Trophoblast cell (in vitro differentiated cells and primary cell): ENCODE measurements at regions not wholly inside any gene's neighbourhood (a gene's known extent, or its start where the extent isn't known, plus 50 kb on each side); places are given as distances from the start of the nearest gene placed in this dataset.

ENCODE experiments used
- DNase-seq, 2 donors: peaks; one replicate each; pipeline ENCODE4 v3.0.0-alpha.2; 2016
- H2AFZ ChIP-seq: 2 replicates; pipeline ENCODE4 v1.6.1; 2013; ENCODE audit warnings: low read length, moderate library complexity, mild to moderate bottlenecking; ENCODE audit not compliant: insufficient read depth, poor library complexity
- H2AK5ac ChIP-seq: 2 replicates; pipeline ENCODE4 v1.6.1; 2013; ENCODE audit warnings: mild to moderate bottlenecking, low read length
- H2BK120ac ChIP-seq: 2 replicates; pipeline ENCODE4 v1.6.1; 2013; ENCODE audit warnings: low read length, mild to moderate bottlenecking, moderate library complexity; ENCODE audit not compliant: insufficient read depth, poor library complexity
- H2BK12ac ChIP-seq: 2 replicates; pipeline ENCODE4 v1.6.1; 2013; ENCODE audit warnings: mild to moderate bottlenecking, low read length, moderate library complexity
- H2BK5ac ChIP-seq: 2 replicates; pipeline ENCODE4 v1.6.1; 2013; ENCODE audit warnings: low read length, low read depth, moderate library complexity, mild to moderate bottlenecking; ENCODE audit not compliant: poor library complexity
- H3K14ac ChIP-seq: 2 replicates; pipeline ENCODE4 v1.6.1; 2013; ENCODE audit warnings: mild to moderate bottlenecking, low read length
- H3K18ac ChIP-seq: 2 replicates; pipeline ENCODE4 v1.6.1; 2013; ENCODE audit warnings: mild to moderate bottlenecking, low read length
- H3K23ac ChIP-seq: 2 replicates; pipeline ENCODE4 v1.6.1; 2013; ENCODE audit warnings: low read length
- H3K27ac ChIP-seq: 2 replicates; pipeline ENCODE4 v1.5.1; 2013; ENCODE audit warnings: low read depth, mild to moderate bottlenecking, inconsistent platforms, low read length, moderate library complexity
- H3K27me3 ChIP-seq: 2 replicates; pipeline ENCODE4 v1.6.1; 2013; ENCODE audit warnings: inconsistent platforms, mild to moderate bottlenecking, low read length, moderate library complexity; ENCODE audit not compliant: insufficient read depth
- H3K36me3 ChIP-seq, 2 experiments: 1 replicate in 1 of 2; 2 replicates in 1 of 2; pipeline ENCODE4 v1.6.1; 2013; ENCODE audit warnings: low read length in 2 of 2, mild to moderate bottlenecking in 2 of 2, moderate library complexity in 1 of 2; ENCODE audit not compliant: insufficient read depth in 2 of 2, control insufficient read depth in 1 of 2
- H3K4ac ChIP-seq: 2 replicates; pipeline ENCODE4 v1.6.1; 2013; ENCODE audit warnings: low read depth, mild to moderate bottlenecking, low read length, moderate library complexity
- H3K4me1 ChIP-seq, 2 experiments: 1 replicate in 1 of 2; 2 replicates in 1 of 2; pipeline ENCODE4 v1.6.1; 2013; ENCODE audit warnings: low read length in 2 of 2, mild to moderate bottlenecking in 2 of 2, moderate library complexity in 1 of 2; ENCODE audit not compliant: insufficient read depth in 2 of 2, control insufficient read depth in 1 of 2
- H3K4me2 ChIP-seq: 2 replicates; pipeline ENCODE4 v1.6.1; 2013; ENCODE audit warnings: inconsistent platforms, mild to moderate bottlenecking, low read length, moderate library complexity
- H3K4me3 ChIP-seq: 2 replicates; pipeline ENCODE4 v1.5.1; 2013; ENCODE audit warnings: mild to moderate bottlenecking, low read depth, low read length, inconsistent platforms
- H3K79me1 ChIP-seq: one replicate; pipeline ENCODE4 v1.6.1; 2013; ENCODE audit warnings: low read length
- H3K79me2 ChIP-seq: 2 replicates; pipeline ENCODE4 v1.6.1; 2013; ENCODE audit warnings: low read length, mild to moderate bottlenecking; ENCODE audit not compliant: control insufficient read depth, insufficient read depth, poor library complexity
- H3K9ac ChIP-seq: 2 replicates; pipeline ENCODE4 v1.6.1; 2013; ENCODE audit warnings: mild to moderate bottlenecking, low read length
- H3K9me3 ChIP-seq: 2 replicates; pipeline ENCODE4 v1.6.1; 2013; ENCODE audit warnings: low read depth, mild to moderate bottlenecking, control low read depth, inconsistent platforms, low read length; ENCODE audit not compliant: insufficient read depth
- H4K12ac ChIP-seq: 2 replicates; pipeline ENCODE4 v1.6.1; 2013; ENCODE audit warnings: low read depth, mild to moderate bottlenecking, low read length, moderate library complexity
- H4K8ac ChIP-seq: 2 replicates; pipeline ENCODE4 v1.6.1; 2013; ENCODE audit warnings: low read depth, mild to moderate bottlenecking, low read length, moderate library complexity
- H4K91ac ChIP-seq: one replicate; pipeline ENCODE4 v1.6.1; 2013; ENCODE audit warnings: low read depth, mild to moderate bottlenecking, low read length, moderate library complexity
- WGBS: extraction: QIAGEN DNeasy Blood & Tissue Kit; methylation state at CpG from one replicate; pipeline ENCODE4 v1.1.7; 2013; ENCODE audit warnings: missing lambda C conversion rate; ENCODE audit not compliant: insufficient read length, insufficient coverage; ENCODE audit errors: extremely low coverage; 5-methylcytosine and 5-hydroxymethylcytosine counted together

- Histone ChIP-seq H3K18ac (no peak overlapping the region), H2BK12ac (no peak overlapping the region), H2BK120ac (no peak overlapping the region), H3K4me1 (peaks cover 0 to 4% of the 10 kb centered on the region in 2 experiments), H3K14ac (no peak overlapping the region), H4K12ac (no peak overlapping the region), H3K27me3 (no peaks in the 10 kb centered on the region), H3K23ac (no peak overlapping the region), H3K4me3 (no peak overlapping the region), H2AFZ (no peak overlapping the region), H3K9me3 (no peaks in the 10 kb centered on the region), H3K36me3 (no peaks in the 10 kb centered on the region), H3K79me2 (no peaks in the 10 kb centered on the region), H3K27ac (no peak overlapping the region), H3K9ac (no peak overlapping the region), H2AK5ac (no peak overlapping the region), H4K91ac (no peak overlapping the region), H3K4me2 (no peak overlapping the region), H2BK5ac (no peak overlapping the region), H4K8ac (no peak overlapping the region), H3K79me1 (no peaks in the 10 kb centered on the region), H3K4ac (no peak overlapping the region)
- WGBS, result no CpG with 5 or more reads among the region's 5 CpGs
- no peak for DNase-seq
Measured at GRCh38 chr12:126897778-126898177, 1369.2 kb upstream of the TMEM132C start.

- no peaks in the 10 kb centered on the region for H3K79me1 ChIP-seq
- no peak overlapping the region for H4K91ac ChIP-seq
- no peak overlapping the region for H2BK12ac ChIP-seq
- H3K4me3 ChIP-seq, result no peak overlapping the region
- no peak overlapping the region for H3K14ac ChIP-seq
- no peak overlapping the region for H2BK5ac ChIP-seq
- H3K9me3 ChIP-seq, result no peaks in the 10 kb centered on the region
- no peak overlapping the region for H3K27ac ChIP-seq
- no peak overlapping the region for H2BK120ac ChIP-seq
- H3K4ac ChIP-seq, result no peak overlapping the region
- no peak overlapping the region for H4K8ac ChIP-seq
- no peak overlapping the region for H3K9ac ChIP-seq
- H4K12ac ChIP-seq, result no peak overlapping the region
- no peak overlapping the region for H2AFZ ChIP-seq
- no peak overlapping the region for H3K18ac ChIP-seq
- no peak overlapping the region for H3K23ac ChIP-seq
- no peak overlapping the region for H3K4me2 ChIP-seq
- no peaks in the 10 kb centered on the region for H3K79me2 ChIP-seq
- WGBS, result 100% methylated on average over 1 of the region's 4 CpGs
- H3K27me3 ChIP-seq, result no peaks in the 10 kb centered on the region
- H3K4me1 ChIP-seq, result peaks cover 0 to 4% of the 10 kb centered on the region in 2 experiments
- H3K36me3 ChIP-seq, result no peaks in the 10 kb centered on the region
- no peak for DNase-seq
- H2AK5ac ChIP-seq, result no peak overlapping the region
Measured at GRCh38 chr12:126898562-126898961, 1368.4 kb upstream of the TMEM132C start.

- no peak overlapping the region for H2AK5ac ChIP-seq
- H4K91ac ChIP-seq, result no peak overlapping the region
- H3K36me3 ChIP-seq, result no peaks in the 10 kb centered on the region
- H2BK5ac ChIP-seq, result no peak overlapping the region
- no peak overlapping the region for H2BK120ac ChIP-seq
- peak overlapping the region; percentile 3 for H2AFZ ChIP-seq
- no peak overlapping the region for H3K23ac ChIP-seq
- H3K4me1 ChIP-seq, result peaks cover 0 to 4% of the 10 kb centered on the region in 2 experiments
- no CpG with 5 or more reads among the region's 31 CpGs for WGBS
- no peak overlapping the region for H3K4ac ChIP-seq
- H4K12ac ChIP-seq, result no peak overlapping the region
- no peaks in the 10 kb centered on the region for H3K9me3 ChIP-seq
- no peak overlapping the region for H2BK12ac ChIP-seq
- no peak for DNase-seq
- H3K14ac ChIP-seq, result no peak overlapping the region
- H3K4me2 ChIP-seq, result no peak overlapping the region
- H3K79me1 ChIP-seq, result no peaks in the 10 kb centered on the region
- H4K8ac ChIP-seq, result no peak overlapping the region
- no peaks in the 10 kb centered on the region for H3K27me3 ChIP-seq
- H3K18ac ChIP-seq, result no peak overlapping the region
- no peak overlapping the region for H3K9ac ChIP-seq
- H3K27ac ChIP-seq, result no peak overlapping the region
- no peaks in the 10 kb centered on the region for H3K79me2 ChIP-seq
- no peak overlapping the region for H3K4me3 ChIP-seq
Measured at GRCh38 chr12:126899926-126900792, 1366.8 kb upstream of the TMEM132C start.

- no peak for DNase-seq
- H2BK12ac ChIP-seq, result no peak overlapping the region
- H3K79me1 ChIP-seq, result no peaks in the 10 kb centered on the region
- no peak overlapping the region for H3K4me3 ChIP-seq
- H4K12ac ChIP-seq, result no peak overlapping the region
- H3K9ac ChIP-seq, result no peak overlapping the region
- no peak overlapping the region for H2BK5ac ChIP-seq
- no peak overlapping the region for H3K4me2 ChIP-seq
- H3K27me3 ChIP-seq, result no peaks in the 10 kb centered on the region
- no peaks in the 10 kb centered on the region for H3K9me3 ChIP-seq
- no peak overlapping the region for H2AFZ ChIP-seq
- no peak overlapping the region for H4K91ac ChIP-seq
- H4K8ac ChIP-seq, result no peak overlapping the region
- H3K36me3 ChIP-seq, result no peaks in the 10 kb centered on the region
- WGBS, result no CpG with 5 or more reads among the region's 9 CpGs
- H3K14ac ChIP-seq, result no peak overlapping the region
- H3K79me2 ChIP-seq, result no peaks in the 10 kb centered on the region
- no peak overlapping the region for H3K18ac ChIP-seq
- no peak overlapping the region for H3K27ac ChIP-seq
- no peak overlapping the region for H2AK5ac ChIP-seq
- H3K4ac ChIP-seq, result no peak overlapping the region
- H3K23ac ChIP-seq, result no peak overlapping the region
- peaks cover 0 to 3% of the 10 kb centered on the region in 2 experiments for H3K4me1 ChIP-seq
- no peak overlapping the region for H2BK120ac ChIP-seq
Measured at GRCh38 chr12:126903027-126903876, 1363.7 kb upstream of the TMEM132C start.
